IMR-90 (cell line): ENCODE measurements at regions not wholly inside any gene's neighbourhood (a gene's known extent, or its start where the extent isn't known, plus 50 kb on each side); places are given as distances from the start of the nearest gene placed in this dataset.

Experiments
- ATAC-seq: fragments of 200-7000 bp; cut with Tn5 transposase; 2 replicates; pipeline ENCODE4 v1.9.1; 2020; ENCODE audit warnings: low read depth, mild to moderate bottlenecking, moderate library complexity
- BruUV-seq: library from RNA; stranded (reverse); fragments of 400-500 nt; replicated peaks from 2 replicates; lab custom pipeline; 2021; lab: Mats Ljungman, UMichigan
- CTCF ChIA-PET: fragments of 300-600 bp; formaldehyde crosslinking; extraction: SDS; loops from one replicate; lab custom pipeline; 2021; ENCODE audit warnings: antibody characterized with exemption; lab: Yijun Ruan, JAX
- POLR2A ChIA-PET: fragments of 300-600 bp; sonication (Branson Sonifier 250); formaldehyde crosslinking; loops from one replicate; lab custom pipeline; 2022; ENCODE audit warnings: antibody characterized with exemption; ENCODE audit not compliant: unreplicated experiment; lab: Charles Lee
- DNase-seq: peaks from one replicate; pipeline ENCODE4 v3.0.0; 2013
- H2AFZ ChIP-seq: replicated peaks from 2 replicates; pipeline ENCODE3; 2013; ENCODE audit warnings: low read length, mild to moderate bottlenecking; ENCODE audit not compliant: poor library complexity
- H2AK5ac ChIP-seq: 2 replicates; pipeline ENCODE4 v1.6.1; 2013; ENCODE audit warnings: low read depth, low read length, inconsistent platforms
- H2AK9ac ChIP-seq: replicated peaks from 2 replicates; pipeline ENCODE3; 2013; ENCODE audit warnings: mild to moderate bottlenecking, low read depth, low read length, moderate library complexity; ENCODE audit not compliant: poor library complexity
- H2BK120ac ChIP-seq: 2 replicates; pipeline ENCODE4 v1.6.1; 2013; ENCODE audit warnings: low read depth, low read length, inconsistent platforms
- H2BK15ac ChIP-seq: 3 replicates; pipeline ENCODE4 v1.6.1; 2013; ENCODE audit warnings: low read depth, low read length, inconsistent platforms
- H2BK20ac ChIP-seq: 2 replicates; pipeline ENCODE4 v1.6.1; 2013; ENCODE audit warnings: low read depth, mild to moderate bottlenecking, inconsistent platforms, low read length, moderate library complexity
- H2BK5ac ChIP-seq: 2 replicates; pipeline ENCODE4 v1.6.1; 2013; ENCODE audit warnings: mild to moderate bottlenecking, low read depth, low read length, inconsistent platforms; ENCODE audit not compliant: poor library complexity, severe bottlenecking
- H3K14ac ChIP-seq: replicated peaks from 2 replicates; pipeline ENCODE4 v1.6.1; 2013; ENCODE audit warnings: low read depth, low read length, inconsistent platforms
- H3K18ac ChIP-seq: 2 replicates; pipeline ENCODE4 v1.6.1; 2013; ENCODE audit warnings: low read depth, low read length, control low read depth
- H3K23ac ChIP-seq: 2 replicates; pipeline ENCODE4 v1.6.1; 2013; ENCODE audit warnings: low read depth, low read length, inconsistent platforms
- H3K27ac ChIP-seq: 2 replicates; pipeline ENCODE4 v1.5.1; 2013; ENCODE audit warnings: mild to moderate bottlenecking, control low read depth, low read length; ENCODE audit not compliant: insufficient read depth
- H3K27me3 ChIP-seq: 2 replicates; pipeline ENCODE4 v1.6.1; 2013; ENCODE audit warnings: low read length; ENCODE audit not compliant: control insufficient read depth, insufficient read depth
- H3K36me3 ChIP-seq: 2 replicates; pipeline ENCODE4 v1.6.1; 2013; ENCODE audit warnings: low read length, mixed read lengths; ENCODE audit not compliant: control insufficient read depth, insufficient read depth
- H3K4ac ChIP-seq: 2 replicates; pipeline ENCODE4 v1.6.1; 2013; ENCODE audit warnings: low read depth, low read length, inconsistent platforms
- H3K4me1 ChIP-seq: 2 replicates; pipeline ENCODE4 v1.6.1; 2013; ENCODE audit warnings: low read length, mixed read lengths; ENCODE audit not compliant: control insufficient read depth, insufficient read depth
- H3K4me2 ChIP-seq: 2 replicates; pipeline ENCODE4 v1.6.1; 2013; ENCODE audit warnings: low read depth, mild to moderate bottlenecking, control low read depth, low read length, moderate library complexity
- H3K4me3 ChIP-seq: 2 replicates; pipeline ENCODE4 v1.5.1; 2013; ENCODE audit warnings: low read depth, mild to moderate bottlenecking, control low read depth, low read length, moderate library complexity; ENCODE audit not compliant: insufficient read depth
- H3K56ac ChIP-seq: 2 replicates; pipeline ENCODE4 v1.6.1; 2013; ENCODE audit warnings: low read length, inconsistent platforms; ENCODE audit not compliant: insufficient read depth; ENCODE audit errors: extremely low read depth
- H3K79me1 ChIP-seq, 2 experiments: 2 replicates each; pipeline ENCODE4 v1.6.1; 2013; ENCODE audit warnings: low read length in 2 of 2, inconsistent platforms in 1 of 2, low read depth in 1 of 2
- H3K9ac ChIP-seq: 2 replicates; pipeline ENCODE4 v1.6.1; 2013; ENCODE audit warnings: low read depth, low read length, control low read depth
- H3K9me1 ChIP-seq: 2 replicates; pipeline ENCODE4 v1.6.1; 2013; ENCODE audit warnings: low read length, inconsistent platforms; ENCODE audit not compliant: insufficient read depth
- H3K9me3 ChIP-seq: 2 replicates; pipeline ENCODE4 v1.6.1; 2013; ENCODE audit warnings: low read length; ENCODE audit not compliant: control insufficient read depth, insufficient read depth
- H4K20me1 ChIP-seq: 2 replicates; pipeline ENCODE4 v1.6.1; 2013; ENCODE audit warnings: low read length, inconsistent platforms; ENCODE audit not compliant: insufficient read depth
- H4K5ac ChIP-seq: 2 replicates; pipeline ENCODE4 v1.6.1; 2013; ENCODE audit warnings: mild to moderate bottlenecking, low read depth, low read length, control low read depth
- H4K8ac ChIP-seq, 2 experiments: 2 replicates each; pipeline ENCODE4 v1.6.1; 2013; ENCODE audit warnings: low read depth in 2 of 2, low read length in 2 of 2, control low read depth in 1 of 2, inconsistent platforms in 1 of 2
- H4K91ac ChIP-seq: 2 replicates; pipeline ENCODE4 v1.6.1; 2013; ENCODE audit warnings: low read depth, low read length, inconsistent platforms; ENCODE audit not compliant: insufficient read depth
- BHLHE40 ChIP-seq: fragments of 150-350 bp; IDR thresholded peaks from 2 replicates; pipeline ENCODE4 v1.6.1; 2016; ENCODE audit warnings: mild to moderate bottlenecking, low read depth, low read length
- CEBPB ChIP-seq: IDR thresholded peaks from 2 replicates; pipeline ENCODE4 v1.6.1; 2012; ENCODE audit warnings: low read depth, low read length, improper control_type of control experiment
- CHD1 ChIP-seq: IDR thresholded peaks from 2 replicates; pipeline ENCODE4 v1.6.1; 2012; ENCODE audit warnings: low read depth, low read length, improper control_type of control experiment
- FOS ChIP-seq: fragments of 150-350 bp; IDR thresholded peaks from 2 replicates; pipeline ENCODE4 v1.6.1; 2016; ENCODE audit warnings: low read depth, low read length
- MAFK ChIP-seq: IDR thresholded peaks from 2 replicates; pipeline ENCODE4 v1.6.1; 2012; ENCODE audit warnings: low read depth, low read length, improper control_type of control experiment
- MAZ ChIP-seq: IDR thresholded peaks from 2 replicates; pipeline ENCODE4 v1.6.1; 2012; ENCODE audit warnings: low read depth, mild to moderate bottlenecking, low read length, improper control_type of control experiment, moderate library complexity, borderline replicate concordance
- MXI1 ChIP-seq: IDR thresholded peaks from 2 replicates; pipeline ENCODE4 v1.6.1; 2012; ENCODE audit warnings: low read depth, mild to moderate bottlenecking, low read length, moderate library complexity, borderline replicate concordance
- NFE2L2 ChIP-seq: fragments of 150-350 bp; IDR thresholded peaks from 2 replicates; pipeline ENCODE4 v1.6.1; 2016; ENCODE audit warnings: low read depth, mild to moderate bottlenecking, low read length
- POLR2A ChIP-seq: IDR thresholded peaks from 2 replicates; pipeline ENCODE4 v1.6.1; 2012; ENCODE audit warnings: mild to moderate bottlenecking, low read depth, low read length
- RAD21 ChIP-seq: IDR thresholded peaks from 2 replicates; pipeline ENCODE4 v1.6.1; 2012; ENCODE audit warnings: low read length, improper control_type of control experiment
- RCOR1 ChIP-seq: IDR thresholded peaks from 2 replicates; pipeline ENCODE4 v1.6.1; 2012; ENCODE audit warnings: mild to moderate bottlenecking, low read length, improper control_type of control experiment; ENCODE audit not compliant: insufficient replicate concordance
- RFX5 ChIP-seq: IDR thresholded peaks from 2 replicates; pipeline ENCODE4 v1.8.0; 2012; ENCODE audit warnings: low read depth, mild to moderate bottlenecking, low read length, moderate library complexity
- SMC3 ChIP-seq: fragments of 150-350 bp; IDR thresholded peaks from 2 replicates; pipeline ENCODE4 v1.6.1; 2016; ENCODE audit warnings: low read depth, mild to moderate bottlenecking, antibody characterized with exemption, low read length, moderate library complexity
- WGBS, 2 experiments: methylation state at CpG; one replicate each; pipeline versions ENCODE4 v1.1.5 to v1.1.7; 2013; ENCODE audit warnings: missing lambda C conversion rate in 2 of 2; ENCODE audit not compliant: insufficient read length in 1 of 2; ENCODE audit errors: extremely low coverage in 2 of 2; 5-methylcytosine and 5-hydroxymethylcytosine counted together
- dilution Hi-C: fragments of 300-500 bp; cut with HindIII; formaldehyde crosslinking; loops from one replicate; pipeline ENCODE4 v1.14.3; 2018; ENCODE audit warnings: low sequenced_read_pairs; ENCODE audit not compliant: unreplicated experiment
- in situ Hi-C: fragments of 300-500 bp; cut with MboI; formaldehyde crosslinking; loops from 3 replicates; pipeline ENCODE4 v1.14.3; 2019; ENCODE audit warnings: low sequenced_read_pairs, inconsistent platforms, mixed read lengths
- intact Hi-C: fragments of 100-400 bp; cut with micrococcal nuclease; formaldehyde crosslinking; loops from 2 replicates; pipeline ENCODE4 v1.10.0; 2022
- TF ChIP-seq, protein P1 (sequence below): fragments of 150-350 bp; IDR thresholded peaks from 2 replicates; pipeline ENCODE4 v1.6.1; 2016; ENCODE audit warnings: low read depth, mild to moderate bottlenecking, low read length, moderate library complexity, borderline replicate concordance
- TF ChIP-seq, protein P2 (sequence below): fragments of 150-350 bp; IDR thresholded peaks from 2 replicates; pipeline ENCODE4 v1.6.1; 2017; ENCODE audit warnings: mild to moderate bottlenecking, antibody characterized with exemption, low read length, low read depth
- TF ChIP-seq, protein P3 (sequence below): conservative IDR thresholded peaks from 2 replicates; pipeline ENCODE4 v1.5.1; 2012; ENCODE audit warnings: mild to moderate bottlenecking, low read depth, low read length, improper control_type of control experiment

DNA sequence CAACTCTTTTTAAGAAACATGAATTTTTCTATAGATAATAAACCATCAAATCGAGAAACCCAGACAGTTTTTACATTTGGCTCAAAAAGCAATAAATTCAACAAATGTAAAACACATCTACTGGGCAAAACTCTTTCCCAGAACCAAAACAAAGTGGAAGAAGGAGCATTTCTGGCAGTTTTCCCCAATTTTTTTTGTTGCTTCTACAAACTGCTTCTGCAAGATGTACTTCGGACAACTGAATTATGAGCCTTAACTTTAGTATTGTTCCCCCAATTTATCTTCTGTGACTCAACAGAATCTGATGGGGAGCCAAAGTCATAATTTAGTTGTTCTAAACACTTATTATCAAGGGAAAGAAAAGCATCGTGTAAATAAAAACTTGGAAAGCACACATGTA lies 1047.2 kb downstream of the CDH11 start:
- no peak overlapping the region for H3K27ac ChIP-seq
- dilution Hi-C loops = no loop called here

More for the DNA sequence above, 1047.2 kb downstream of the CDH11 start:
- WGBS, 2 experiments = no CpG with 5 or more reads among the region's 3 CpGs
- H3K23ac ChIP-seq = no peak overlapping the region
- no peaks in the 10 kb centered on the region for H4K20me1 ChIP-seq
- no peak overlapping the region for H3K14ac ChIP-seq
- H3K56ac ChIP-seq = no peak overlapping the region
- H3K4me2 ChIP-seq = no peak overlapping the region
- H2BK5ac ChIP-seq = no peak overlapping the region
- ATAC-seq (no peak), DNase-seq (no peak)
- no peak overlapping the region for H2AK9ac ChIP-seq
- no peaks in the 10 kb centered on the region for H3K9me3 ChIP-seq
- no peak overlapping the region for H4K8ac ChIP-seq
- no peak overlapping the region for H2AK5ac ChIP-seq
- no peak overlapping the region for H2AFZ ChIP-seq
- H3K18ac ChIP-seq = no peak overlapping the region
- no peaks in the 10 kb centered on the region for H3K79me1 ChIP-seq
- ChIA-PET POLR2A (no interaction called here), CTCF (interaction anchor here (1.2 kb wide), 1 partner anchor 15 kb away, joined by 3 read pairs; no protein-coding TSS in a partner anchor)
- H3K4me1 ChIP-seq = no peaks in the 10 kb centered on the region
- no peak overlapping the region for H3K4ac ChIP-seq
- no peaks in the 10 kb centered on the region for H3K36me3 ChIP-seq
- no peaks in the 10 kb centered on the region for H3K27me3 ChIP-seq
- TF ChIP-seq, protein P1, sequence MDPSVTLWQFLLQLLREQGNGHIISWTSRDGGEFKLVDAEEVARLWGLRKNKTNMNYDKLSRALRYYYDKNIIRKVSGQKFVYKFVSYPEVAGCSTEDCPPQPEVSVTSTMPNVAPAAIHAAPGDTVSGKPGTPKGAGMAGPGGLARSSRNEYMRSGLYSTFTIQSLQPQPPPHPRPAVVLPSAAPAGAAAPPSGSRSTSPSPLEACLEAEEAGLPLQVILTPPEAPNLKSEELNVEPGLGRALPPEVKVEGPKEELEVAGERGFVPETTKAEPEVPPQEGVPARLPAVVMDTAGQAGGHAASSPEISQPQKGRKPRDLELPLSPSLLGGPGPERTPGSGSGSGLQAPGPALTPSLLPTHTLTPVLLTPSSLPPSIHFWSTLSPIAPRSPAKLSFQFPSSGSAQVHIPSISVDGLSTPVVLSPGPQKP = no peak
- no peak for TF ChIP-seq SMC3
- TF ChIP-seq RCOR1 = no peak
- no peak for TF ChIP-seq CHD1
- no peak for TF ChIP-seq NFE2L2
- TF ChIP-seq RFX5 = no peak
- TF ChIP-seq, protein P2, sequence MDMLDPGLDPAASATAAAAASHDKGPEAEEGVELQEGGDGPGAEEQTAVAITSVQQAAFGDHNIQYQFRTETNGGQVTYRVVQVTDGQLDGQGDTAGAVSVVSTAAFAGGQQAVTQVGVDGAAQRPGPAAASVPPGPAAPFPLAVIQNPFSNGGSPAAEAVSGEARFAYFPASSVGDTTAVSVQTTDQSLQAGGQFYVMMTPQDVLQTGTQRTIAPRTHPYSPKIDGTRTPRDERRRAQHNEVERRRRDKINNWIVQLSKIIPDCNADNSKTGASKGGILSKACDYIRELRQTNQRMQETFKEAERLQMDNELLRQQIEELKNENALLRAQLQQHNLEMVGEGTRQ = no peak
- no peak for TF ChIP-seq FOS
- no peak for TF ChIP-seq MAZ
- TF ChIP-seq RAD21 = no peak
- TF ChIP-seq BHLHE40 = no peak
- TF ChIP-seq, protein P3, sequence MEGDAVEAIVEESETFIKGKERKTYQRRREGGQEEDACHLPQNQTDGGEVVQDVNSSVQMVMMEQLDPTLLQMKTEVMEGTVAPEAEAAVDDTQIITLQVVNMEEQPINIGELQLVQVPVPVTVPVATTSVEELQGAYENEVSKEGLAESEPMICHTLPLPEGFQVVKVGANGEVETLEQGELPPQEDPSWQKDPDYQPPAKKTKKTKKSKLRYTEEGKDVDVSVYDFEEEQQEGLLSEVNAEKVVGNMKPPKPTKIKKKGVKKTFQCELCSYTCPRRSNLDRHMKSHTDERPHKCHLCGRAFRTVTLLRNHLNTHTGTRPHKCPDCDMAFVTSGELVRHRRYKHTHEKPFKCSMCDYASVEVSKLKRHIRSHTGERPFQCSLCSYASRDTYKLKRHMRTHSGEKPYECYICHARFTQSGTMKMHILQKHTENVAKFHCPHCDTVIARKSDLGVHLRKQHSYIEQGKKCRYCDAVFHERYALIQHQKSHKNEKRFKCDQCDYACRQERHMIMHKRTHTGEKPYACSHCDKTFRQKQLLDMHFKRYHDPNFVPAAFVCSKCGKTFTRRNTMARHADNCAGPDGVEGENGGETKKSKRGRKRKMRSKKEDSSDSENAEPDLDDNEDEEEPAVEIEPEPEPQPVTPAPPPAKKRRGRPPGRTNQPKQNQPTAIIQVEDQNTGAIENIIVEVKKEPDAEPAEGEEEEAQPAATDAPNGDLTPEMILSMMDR = no peak
- TF ChIP-seq POLR2A = no peak
- no peak for TF ChIP-seq CEBPB
- TF ChIP-seq MAFK = no peak
- TF ChIP-seq MXI1 = no peak
- no peak overlapping the region for H4K5ac ChIP-seq
- no peak overlapping the region for H3K4me3 ChIP-seq
- in situ Hi-C loops (loop anchor here (25.0 kb wide), 2 partner anchors 388 to 1038 kb away; partner anchors contain the start of gene CDH11), intact Hi-C loops (no loop called here)
- H2BK15ac ChIP-seq = no peak overlapping the region
- no peak overlapping the region for H3K9ac ChIP-seq
- H4K91ac ChIP-seq = no peak overlapping the region
- H2BK20ac ChIP-seq = no peak overlapping the region
- H2BK120ac ChIP-seq = no peak overlapping the region
- BruUV-seq = no TSS peak
- no peaks in the 10 kb centered on the region for H3K9me1 ChIP-seq
